ENCODE measurements at regions not wholly inside any gene's neighbourhood (a gene's known extent, or its start where the extent isn't known, plus 50 kb on each side); places are given as distances from the start of the nearest gene placed in this dataset.

DNA sequence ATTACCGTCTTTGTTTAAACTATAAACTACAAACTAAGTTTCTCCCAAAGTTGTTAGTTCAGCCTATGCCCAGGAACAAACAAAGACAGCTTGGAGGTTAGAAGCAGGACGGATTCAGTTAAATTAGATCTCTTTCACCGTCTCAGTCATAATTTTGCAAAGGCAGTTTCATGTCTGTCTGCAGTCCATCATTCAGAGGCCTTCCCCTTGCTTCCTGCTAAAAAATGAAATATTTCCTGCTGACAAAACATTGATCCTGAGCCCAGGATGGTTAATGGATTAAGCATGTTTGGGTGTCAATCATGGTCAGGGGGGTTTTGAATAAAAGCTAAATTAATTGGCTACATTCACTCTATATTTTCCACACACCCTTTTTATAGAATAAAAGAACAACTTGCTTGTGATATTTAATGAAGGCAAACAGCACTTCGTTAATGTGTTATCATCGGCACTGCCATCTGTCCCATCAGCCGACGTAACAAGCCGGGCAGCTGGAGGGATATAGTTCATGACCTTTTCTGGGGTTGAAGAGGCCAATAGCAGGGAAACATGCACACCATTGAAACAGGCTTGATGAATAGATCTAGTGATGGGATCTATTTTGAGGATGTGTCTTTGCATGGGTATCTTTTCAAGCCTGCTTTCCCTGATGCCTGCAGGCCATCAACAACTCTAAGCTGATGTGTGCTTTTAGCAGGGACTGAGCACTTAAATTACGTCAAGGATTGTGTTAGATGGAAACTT, 521.3 kb upstream of the TMEM132C start:
- H3K27me3 ChIP-seq: no peaks in the 10 kb centered on the region
- H3K36me3 ChIP-seq (replicated peaks in 1 of 2): no peaks in the 10 kb centered on the region
- no peak overlapping the region for H3K27ac ChIP-seq
- WGBS, 4 donors: 55 to 63% (median 56%) methylated on average over 9 of the region's 9 CpGs
- no peak overlapping the region for H3K4me3 ChIP-seq
- intact Hi-C loops (cut with DNase I): no loop called here
- TF ChIP-seq, protein P1, sequence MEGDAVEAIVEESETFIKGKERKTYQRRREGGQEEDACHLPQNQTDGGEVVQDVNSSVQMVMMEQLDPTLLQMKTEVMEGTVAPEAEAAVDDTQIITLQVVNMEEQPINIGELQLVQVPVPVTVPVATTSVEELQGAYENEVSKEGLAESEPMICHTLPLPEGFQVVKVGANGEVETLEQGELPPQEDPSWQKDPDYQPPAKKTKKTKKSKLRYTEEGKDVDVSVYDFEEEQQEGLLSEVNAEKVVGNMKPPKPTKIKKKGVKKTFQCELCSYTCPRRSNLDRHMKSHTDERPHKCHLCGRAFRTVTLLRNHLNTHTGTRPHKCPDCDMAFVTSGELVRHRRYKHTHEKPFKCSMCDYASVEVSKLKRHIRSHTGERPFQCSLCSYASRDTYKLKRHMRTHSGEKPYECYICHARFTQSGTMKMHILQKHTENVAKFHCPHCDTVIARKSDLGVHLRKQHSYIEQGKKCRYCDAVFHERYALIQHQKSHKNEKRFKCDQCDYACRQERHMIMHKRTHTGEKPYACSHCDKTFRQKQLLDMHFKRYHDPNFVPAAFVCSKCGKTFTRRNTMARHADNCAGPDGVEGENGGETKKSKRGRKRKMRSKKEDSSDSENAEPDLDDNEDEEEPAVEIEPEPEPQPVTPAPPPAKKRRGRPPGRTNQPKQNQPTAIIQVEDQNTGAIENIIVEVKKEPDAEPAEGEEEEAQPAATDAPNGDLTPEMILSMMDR (IDR thresholded peaks at IDR 0.05): no peak
- no peak for TF ChIP-seq POLR2A (IDR thresholded peaks at IDR 0.05)
- DNase-seq: no peak
- no peaks in the 10 kb centered on the region for H3K4me1 ChIP-seq (replicated peaks in 1 of 2)
- H3K9me3 ChIP-seq (replicated peaks in 1 of 3): no peaks in the 10 kb centered on the region

DNA sequence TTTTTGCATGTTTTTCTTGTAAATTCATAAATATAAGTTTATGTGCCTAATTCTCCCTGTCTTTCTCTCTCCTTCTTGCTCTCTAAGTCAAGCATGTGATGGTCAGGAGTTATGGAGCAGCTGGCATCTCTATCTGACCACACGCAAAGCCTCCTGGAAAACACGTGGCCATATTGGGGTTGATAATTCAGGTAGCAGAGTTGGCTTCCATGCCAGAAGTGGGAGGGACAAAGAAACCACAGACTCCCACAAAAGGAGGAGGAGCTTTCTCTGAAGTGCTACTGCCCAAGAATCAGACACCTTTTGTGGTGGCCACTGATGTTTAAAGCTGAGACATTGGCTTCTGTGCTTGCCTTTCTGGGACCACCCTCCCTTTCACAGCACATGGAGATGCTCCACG, 517.6 kb upstream of the TMEM132C start:
- no peak overlapping the region for H3K4me3 ChIP-seq
- WGBS, 4 donors: 67 to 88% (median 82%) methylated on average over 2 to 3 of the region's 3 CpGs
- no peaks in the 10 kb centered on the region for H3K36me3 ChIP-seq (replicated peaks in 1 of 2)
- TF ChIP-seq, protein P1 (IDR thresholded peaks at IDR 0.05): no peak
- TF ChIP-seq POLR2A (IDR thresholded peaks at IDR 0.05): no peak
- DNase-seq: no peak
- no peaks in the 10 kb centered on the region for H3K27me3 ChIP-seq
- H3K9me3 ChIP-seq (replicated peaks in 1 of 3): no peaks in the 10 kb centered on the region
- no peak overlapping the region for H3K27ac ChIP-seq
- H3K4me1 ChIP-seq (replicated peaks in 1 of 2): no peaks in the 10 kb centered on the region
- intact Hi-C loops (cut with DNase I): no loop called here

DNA sequence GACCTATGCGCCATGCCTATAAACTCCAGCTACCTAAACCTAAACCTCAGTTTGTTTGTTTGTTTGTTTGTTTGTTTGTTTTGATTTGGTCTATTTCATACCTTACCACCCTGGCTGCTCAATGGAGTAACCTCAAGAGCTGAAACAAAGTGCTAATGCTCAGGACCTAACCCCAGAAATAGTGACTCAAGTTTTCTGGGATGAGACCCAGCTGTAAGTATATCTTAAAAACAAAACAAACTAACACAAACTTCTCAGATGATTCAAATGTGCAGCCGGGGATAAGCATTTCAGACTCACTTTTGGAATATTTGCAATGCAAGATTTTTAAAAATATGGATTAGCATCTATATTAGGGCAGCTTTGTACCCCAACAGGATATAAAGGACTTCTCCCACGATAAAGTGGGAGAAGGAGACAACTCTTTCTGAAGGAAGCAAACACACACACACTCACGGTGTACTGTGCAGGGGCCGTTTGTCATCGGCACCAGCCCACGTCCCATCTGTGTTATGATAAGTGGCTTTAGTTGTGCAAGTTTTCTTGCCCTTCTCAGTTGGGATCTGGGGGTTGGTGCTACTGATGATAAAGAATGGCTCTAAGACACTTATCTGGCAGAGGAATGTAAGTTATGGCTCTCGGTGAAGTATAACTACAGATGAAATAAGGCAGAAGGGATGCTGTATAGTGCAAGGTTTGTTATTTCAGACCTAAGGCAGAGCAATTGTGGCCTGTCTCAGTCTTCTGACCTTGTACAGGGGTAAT, 516.7 kb upstream of the TMEM132C start:
- H3K27ac ChIP-seq: no peak overlapping the region
- no peaks in the 10 kb centered on the region for H3K9me3 ChIP-seq (replicated peaks in 1 of 3)
- DNase-seq: no peak
- intact Hi-C loops (cut with DNase I): no loop called here
- no peaks in the 10 kb centered on the region for H3K4me1 ChIP-seq (replicated peaks in 1 of 2)
- no peaks in the 10 kb centered on the region for H3K36me3 ChIP-seq (replicated peaks in 1 of 2)
- WGBS, 4 donors: 48 to 60% (median 51%) methylated on average over 8 of the region's 8 CpGs
- no peak for TF ChIP-seq POLR2A (IDR thresholded peaks at IDR 0.05)
- TF ChIP-seq, protein P1 (IDR thresholded peaks at IDR 0.05): no peak
- H3K4me3 ChIP-seq: no peak overlapping the region
- no peaks in the 10 kb centered on the region for H3K27me3 ChIP-seq

DNA sequence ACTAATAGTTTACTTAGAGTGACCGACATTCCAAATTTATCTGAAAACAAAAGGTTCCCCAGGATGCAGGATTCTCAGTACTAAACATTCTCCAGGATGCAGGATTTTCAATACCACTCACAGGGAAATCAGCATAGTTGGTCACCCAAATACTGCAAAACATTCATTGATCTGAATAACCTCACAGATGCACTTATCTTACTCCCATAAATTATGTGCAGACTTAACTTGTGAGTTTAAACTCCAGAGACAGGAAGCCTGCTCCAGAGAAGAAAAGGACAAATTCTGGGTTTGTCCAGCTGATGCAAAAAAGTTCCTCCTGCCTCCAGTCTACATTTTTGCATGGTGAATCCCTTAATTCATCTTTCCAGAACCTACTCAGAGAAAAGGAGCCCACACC, 514.2 kb upstream of the TMEM132C start:
- DNase-seq: no peak
- TF ChIP-seq, protein P1 (IDR thresholded peaks at IDR 0.05): no peak
- TF ChIP-seq POLR2A (IDR thresholded peaks at IDR 0.05): no peak
- WGBS, 4 donors: 74 to 100% (median 88%) methylated on average over 1 of the region's 1 CpG
- H3K9me3 ChIP-seq (replicated peaks in 1 of 3): no peaks in the 10 kb centered on the region
- H3K36me3 ChIP-seq (replicated peaks in 1 of 2): no peaks in the 10 kb centered on the region
- H3K4me1 ChIP-seq (replicated peaks in 1 of 2): no peaks in the 10 kb centered on the region
- intact Hi-C loops (cut with DNase I): no loop called here
- H3K4me3 ChIP-seq: no peak overlapping the region
- no peaks in the 10 kb centered on the region for H3K27me3 ChIP-seq
- no peak overlapping the region for H3K27ac ChIP-seq

Data from adrenal gland (tissue), 9 donors.